HCT116 (cell line): ENCODE measurements at regions not wholly inside any gene's neighbourhood (a gene's known extent, or its start where the extent isn't known, plus 50 kb on each side); places are given as distances from the start of the nearest gene placed in this dataset.

Source experiments
- ATAC-seq: fragments of 200-7000 bp; cut with Tn5 transposase; 2 replicates; pipeline ENCODE4 v1.9.1; 2020; ENCODE audit warnings: mild to moderate bottlenecking, moderate library complexity
- BruUV-seq: library from RNA; stranded (reverse); fragments of 400-500 nt; replicated peaks from 2 replicates; lab custom pipeline; 2021; lab: Mats Ljungman, UMichigan
- CTCF ChIA-PET: fragments of 300-600 bp; sonication (Branson Sonifier 250); formaldehyde crosslinking; loops from one replicate; lab custom pipeline; 2021; ENCODE audit warnings: antibody characterized with exemption; lab: Charles Lee
- POLR2A ChIA-PET: fragments of 300-600, 350-600 bp; sonication (Branson Sonifier 250); formaldehyde crosslinking; loops from one replicate; lab custom pipeline; 2021; ENCODE audit warnings: antibody characterized with exemption; lab: Charles Lee
- RAD21 ChIA-PET, 2 experiments: fragments of 300-600 bp; sonication (Branson Sonifier 250); formaldehyde crosslinking; loops; one replicate each; lab custom pipeline; 2023; ENCODE audit warnings: low total read pairs in 2 of 2; ENCODE audit not compliant: uncharacterized antibody in 2 of 2, unreplicated experiment in 2 of 2, low non-redundant PET in 1 of 2; lab: Charles Lee
- DNase-seq: peaks from one replicate; pipeline ENCODE4 v3.0.0-alpha.2; 2010; ENCODE audit warnings: low read depth, low spot score
- H2AFZ ChIP-seq: fragments of 200-600 bp; shearing (Covaris generic), sonication (generic); 2 replicates; pipeline ENCODE4 v1.6.1; 2017; ENCODE audit warnings: low read depth, mixed run types, mixed read lengths, antibody characterized with exemption, low read length; ENCODE audit not compliant: poor library complexity, severe bottlenecking
- H3K27ac ChIP-seq: 2 replicates; pipeline ENCODE4 v1.5.1; 2012; ENCODE audit warnings: low read depth, low read length
- H3K27me3 ChIP-seq: fragments of 200-600 bp; sonication (generic); 2 replicates; pipeline ENCODE4 v1.6.1; 2016; ENCODE audit warnings: mixed run types, low read length, mixed read lengths; ENCODE audit not compliant: insufficient read depth
- H3K36me3 ChIP-seq, 2 experiments: fragments of 200-500 bp in 1 of 2; fragments of 200-600 bp in 1 of 2; sonication (Bioruptor generic) in 1 of 2; sonication (generic) in 1 of 2; 2 replicates each; pipeline versions ENCODE4 v1.5.1 to v1.6.1; 2014 to 2016; ENCODE audit warnings: low read length in 2 of 2, inconsistent platforms in 1 of 2, mixed read lengths in 1 of 2, mixed run types in 1 of 2; ENCODE audit not compliant: insufficient read depth in 2 of 2, control insufficient read depth in 1 of 2
- H3K4me1 ChIP-seq, 2 experiments: fragments of 200-600 bp in 1 of 2; sonication (generic) in 1 of 2; 2 replicates each; pipeline versions ENCODE4 v1.5.1 to v1.6.1; 2012 to 2017; ENCODE audit warnings: low read length in 2 of 2, inconsistent platforms in 1 of 2, mild to moderate bottlenecking in 1 of 2, mixed read lengths in 1 of 2, mixed run types in 1 of 2, moderate library complexity in 1 of 2; ENCODE audit not compliant: insufficient read depth in 2 of 2, control insufficient read depth in 1 of 2
- H3K4me2 ChIP-seq: fragments of 200-600 bp; sonication (generic); 2 replicates; pipeline ENCODE4 v1.6.1; 2017; ENCODE audit warnings: mixed run types, low read length, mixed read lengths
- H3K4me3 ChIP-seq, 2 experiments: fragments of 200-600 bp in 1 of 2; sonication (generic) in 1 of 2; replicated peaks in 1 of 2; 2 replicates each; pipeline ENCODE4 v1.5.1; 2011 to 2016; ENCODE audit warnings: low read length in 2 of 2, control low read depth in 1 of 2, low read depth in 1 of 2, mild to moderate bottlenecking in 1 of 2, mixed read lengths in 1 of 2, mixed run types in 1 of 2
- H3K79me2 ChIP-seq: fragments of 200-600 bp; sonication (generic); 2 replicates; pipeline ENCODE4 v1.6.1; 2017; ENCODE audit warnings: mild to moderate bottlenecking, mixed run types, low read length, moderate library complexity, mixed read lengths; ENCODE audit not compliant: insufficient read depth
- H3K9ac ChIP-seq: fragments of 200-600 bp; sonication (generic); 2 replicates; pipeline ENCODE4 v1.6.1; 2016; ENCODE audit warnings: low read length, mixed read lengths
- H3K9me2 ChIP-seq: fragments of 200-600 bp; sonication (generic), shearing (Covaris generic); 2 replicates; pipeline ENCODE4 v1.6.1; 2017; ENCODE audit warnings: mixed run types, mild to moderate bottlenecking, moderate library complexity; ENCODE audit not compliant: insufficient read depth
- H3K9me3 ChIP-seq, 2 experiments: fragments of 200-500 bp in 1 of 2; fragments of 200-600 bp in 1 of 2; sonication (Bioruptor generic) in 1 of 2; sonication (generic) in 1 of 2; 2 replicates each; pipeline ENCODE4 v1.6.1; 2014 to 2017; ENCODE audit warnings: low read length in 2 of 2, mixed read lengths in 2 of 2, inconsistent platforms in 1 of 2, low read depth in 1 of 2, mild to moderate bottlenecking in 1 of 2, mixed run types in 1 of 2, moderate library complexity in 1 of 2; ENCODE audit not compliant: control insufficient read depth in 1 of 2, insufficient read depth in 1 of 2
- H4K20me1 ChIP-seq: fragments of 200-600 bp; sonication (generic), shearing (Covaris generic); 2 replicates; pipeline ENCODE4 v1.6.1; 2017; ENCODE audit warnings: mixed run types, mild to moderate bottlenecking, moderate library complexity; ENCODE audit not compliant: insufficient read depth
- ATF3 ChIP-seq: IDR thresholded peaks from 2 replicates; pipeline ENCODE4 v1.6.1; 2012
- CBX3 ChIP-seq: IDR thresholded peaks from 2 replicates; pipeline ENCODE4 v1.6.1; 2012; ENCODE audit warnings: low read depth
- CTCF ChIP-seq, 3 experiments: fragments of 200-600 bp in 1 of 3; sonication (generic) in 1 of 3; IDR thresholded peaks in 2 of 3; conservative IDR thresholded peaks in 1 of 3; 2 replicates each; pipeline ENCODE4 v1.5.1; 2012 to 2017; ENCODE audit warnings: low read depth in 2 of 3, low read length in 2 of 3, antibody characterized with exemption in 1 of 3, borderline replicate concordance in 1 of 3, control low read depth in 1 of 3, mild to moderate bottlenecking in 1 of 3, mixed read lengths in 1 of 3, mixed run types in 1 of 3, moderate library complexity in 1 of 3; ENCODE audit not compliant: insufficient read depth in 1 of 3
- EGR1 ChIP-seq: IDR thresholded peaks from 2 replicates; pipeline ENCODE4 v1.6.1; 2012; ENCODE audit warnings: low read depth
- EZH2phosphoT487 ChIP-seq: fragments of 200-600 bp; IDR thresholded peaks from 2 replicates; pipeline ENCODE4 v1.6.1; 2018; ENCODE audit warnings: antibody characterized with exemption, borderline replicate concordance
- MAX ChIP-seq: IDR thresholded peaks from 2 replicates; pipeline ENCODE4 v1.6.1; 2012
- POLR2AphosphoS5 ChIP-seq: IDR thresholded peaks from 2 replicates; pipeline ENCODE4 v1.6.1; 2011; ENCODE audit warnings: mild to moderate bottlenecking, low read depth, low read length, moderate library complexity
- RAD21 ChIP-seq: IDR thresholded peaks from 2 replicates; pipeline ENCODE4 v1.6.1; 2012; ENCODE audit warnings: low read depth, mild to moderate bottlenecking
- REST ChIP-seq: IDR thresholded peaks from 2 replicates; pipeline ENCODE4 v1.6.1; 2012; ENCODE audit warnings: low read depth
- TCF7L2 ChIP-seq: IDR thresholded peaks from 2 replicates; pipeline ENCODE4 v1.7.0; 2011; ENCODE audit warnings: borderline replicate concordance, inconsistent platforms; ENCODE audit not compliant: insufficient read depth, insufficient read length; ENCODE audit errors: extremely low read depth
- YY1 ChIP-seq: IDR thresholded peaks from 2 replicates; pipeline ENCODE4 v1.6.1; 2011; ENCODE audit warnings: low read length, low read depth, moderate library complexity, mild to moderate bottlenecking; ENCODE audit not compliant: insufficient replicate concordance; ENCODE audit errors: extremely low read depth
- ZBTB33 ChIP-seq: IDR thresholded peaks from 2 replicates; pipeline ENCODE4 v1.6.1; 2011; ENCODE audit warnings: mild to moderate bottlenecking, low read length, moderate library complexity; ENCODE audit not compliant: insufficient replicate concordance; ENCODE audit errors: extremely low read depth
- intact Hi-C: fragments of 100-400 bp; cut with micrococcal nuclease; formaldehyde crosslinking; loops from 2 replicates; pipeline ENCODE4 v1.10.0; 2022

- no peak overlapping the region for H3K4me3 ChIP-seq
- H3K9me2 ChIP-seq, result no peaks in the 10 kb centered on the region
- H4K20me1 ChIP-seq, result no peaks in the 10 kb centered on the region
- no peak for TF ChIP-seq CTCF (IDR thresholded peaks at IDR 0.05 in 2 of 3, conservative IDR thresholded peaks at IDR 0.05 in 1 of 3; ENCODE audit: borderline replicate concordance in 1 of 3, insufficient read depth in 1 of 3, low read depth in 2 of 3, low read length in 2 of 3)
- TF ChIP-seq REST, result no peak
- no peak for TF ChIP-seq RAD21
- no peak for TF ChIP-seq MAX
- TF ChIP-seq EGR1, result no peak
- no peak for TF ChIP-seq POLR2AphosphoS5
- no peak for TF ChIP-seq ATF3
- TF ChIP-seq CBX3, result no peak
- TF ChIP-seq TCF7L2, result no peak
- TF ChIP-seq YY1, result no peak
- no peak for TF ChIP-seq ZBTB33
- no peak for TF ChIP-seq EZH2phosphoT487
- ChIA-PET CTCF (no interaction called here), POLR2A (no interaction called here), RAD21 (no interaction called here)
- peaks cover 4 to 18% of the 10 kb centered on the region in 2 experiments; a peak in 3 of 4 replicates for H3K4me1 ChIP-seq
- H3K27ac ChIP-seq, result no peak overlapping the region
- no peaks in the 10 kb centered on the region for H3K9me3 ChIP-seq
- H3K36me3 ChIP-seq, result no peaks in the 10 kb centered on the region
- ATAC-seq, result no peak
- H3K27me3 ChIP-seq, result peaks cover 15% of the 10 kb centered on the region
- H3K79me2 ChIP-seq, result no peaks in the 10 kb centered on the region
- intact Hi-C loops, result no loop called here
- H3K4me2 ChIP-seq, result no peak overlapping the region
- H3K9ac ChIP-seq, result no peak overlapping the region
- no peak for DNase-seq
- no TSS peak for BruUV-seq
- no peak overlapping the region for H2AFZ ChIP-seq
Observed at GRCh38 chr2:128812183-128812940, 493.7 kb upstream of the HS6ST1 start.
